ENCODE measurements at regions not wholly inside any gene's neighbourhood (a gene's known extent, or its start where the extent isn't known, plus 50 kb on each side); places are given as distances from the start of the nearest gene placed in this dataset.

GRCh38 chr19:8899356-8899755 lies 67.2 kb downstream of the MBD3L1 start:
- TF ChIP-seq FOXA1 (IDR thresholded peaks at IDR 0.05) (no peak), PKNOX1 (IDR thresholded peaks at IDR 0.05) (no peak), SUZ12 (IDR thresholded peaks at IDR 0.05) (no peak), FOXM1 (IDR thresholded peaks at IDR 0.05; ENCODE audit: borderline replicate concordance) (no peak), CTBP1 (IDR thresholded peaks at IDR 0.05; ENCODE audit: borderline replicate concordance) (no peak), ELF4 (IDR thresholded peaks at IDR 0.05) (no peak), ARNT (IDR thresholded peaks at IDR 0.05) (no peak), SP1 (IDR thresholded peaks at IDR 0.05) (no peak)
